Stimulated activated naive CD4-positive, alpha-beta T cell treated with Interleukin-2 at 50 U/mL for 16 hours (primary cell): ENCODE measurements at regions not wholly inside any gene's neighbourhood (a gene's known extent, or its start where the extent isn't known, plus 50 kb on each side); places are given as distances from the start of the nearest gene placed in this dataset.
"Not testable (repeated sequence)": the region's sequence is repeated elsewhere in the genome, so short reads cannot be mapped to it uniquely, and the experiment has no call there.

Experiments used
- DNase-seq: peaks from one replicate; lab custom pipeline; 2025; lab: John Stamatoyannopoulos, UW

- no peak for DNase-seq
Observed at GRCh38 chr10:65040796-65041195, 1519.6 kb downstream of the REEP3 start.

- DNase-seq = no peak
Observed at GRCh38 chr10:65041307-65041706, 1520.1 kb downstream of the REEP3 start.

- no peak for DNase-seq
Observed at GRCh38 chr10:65042496-65042895, 1521.3 kb downstream of the REEP3 start.

GRCh38 chr10:65046831-65047230, 1525.6 kb downstream of the REEP3 start:
- DNase-seq = no peak

- DNase-seq = not testable (repeated sequence)
Observed at GRCh38 chr10:65052111-65052510, 1530.9 kb downstream of the REEP3 start.

- not testable (repeated sequence) for DNase-seq
Observed at GRCh38 chr10:65053397-65053796, 1532.2 kb downstream of the REEP3 start.

GRCh38 chr10:65053831-65054351, 1532.7 kb downstream of the REEP3 start:
- not testable (repeated sequence) for DNase-seq

GRCh38 chr10:65054701-65055100, 1533.5 kb downstream of the REEP3 start:
- DNase-seq = not testable (repeated sequence)

GRCh38 chr10:65065278-65065677, 1544.1 kb downstream of the REEP3 start:
- no peak for DNase-seq

GRCh38 chr10:65083222-65083621, 1562.0 kb downstream of the REEP3 start:
- DNase-seq = no peak

GRCh38 chr10:65090991-65091390, 1569.8 kb downstream of the REEP3 start:
- DNase-seq = no peak

- DNase-seq = no peak
Observed at GRCh38 chr10:65100146-65100545, 1578.9 kb downstream of the REEP3 start.

- DNase-seq = not testable (repeated sequence)
Observed at GRCh38 chr10:65100881-65101280, 1579.7 kb downstream of the REEP3 start.

- DNase-seq = no peak
Observed at GRCh38 chr10:65110009-65110408, 1588.8 kb downstream of the REEP3 start.

- DNase-seq = not testable (repeated sequence)
Observed at GRCh38 chr10:65111059-65111458, 1589.9 kb downstream of the REEP3 start.

GRCh38 chr10:65112573-65112972, 1591.4 kb downstream of the REEP3 start:
- no peak for DNase-seq

GRCh38 chr10:65123120-65123519, 1601.9 kb downstream of the REEP3 start:
- no peak for DNase-seq

- DNase-seq = no peak
Observed at GRCh38 chr10:65125212-65125611, 1604.0 kb downstream of the REEP3 start.

- no peak for DNase-seq
Observed at GRCh38 chr10:65126288-65126687, 1605.1 kb downstream of the REEP3 start.

GRCh38 chr10:65128277-65128676, 1607.1 kb downstream of the REEP3 start:
- DNase-seq = no peak

- DNase-seq = no peak
Observed at GRCh38 chr10:65130162-65130758, 1609.1 kb downstream of the REEP3 start.

- no peak for DNase-seq
Observed at GRCh38 chr10:65133652-65134051, 1612.5 kb downstream of the REEP3 start.

GRCh38 chr10:65135508-65135907, 1614.3 kb downstream of the REEP3 start:
- DNase-seq = no peak
